Mucosa of descending colon (tissue), 3 donors: ENCODE measurements at regions not wholly inside any gene's neighbourhood (a gene's known extent, or its start where the extent isn't known, plus 50 kb on each side); places are given as distances from the start of the nearest gene placed in this dataset.

ENCODE experiments used
- ATAC-seq: fragments of 200-7000 bp; cut with Tn5 transposase; one replicate; pipeline ENCODE4 v1.9.1; 2020; ENCODE audit warnings: mild to moderate bottlenecking, moderate library complexity
- DNase-seq, 3 donors: peaks; one replicate each; pipeline ENCODE4 v3.0.0-alpha.2; 2020
- H3K36me3 ChIP-seq: fragments of 200-600 bp; one replicate; pipeline ENCODE4 v1.8.0; 2021; ENCODE audit warnings: low read depth, mild to moderate bottlenecking
- H3K4me1 ChIP-seq: fragments of 200-600 bp; one replicate; pipeline ENCODE4 v1.8.0; 2021; ENCODE audit warnings: low read depth, mild to moderate bottlenecking
- H3K4me3 ChIP-seq: fragments of 200-600 bp; one replicate; pipeline ENCODE4 v1.8.0; 2021; ENCODE audit warnings: mild to moderate bottlenecking
- H3K9me3 ChIP-seq: fragments of 200-600 bp; one replicate; pipeline ENCODE4 v1.8.0; 2021; ENCODE audit warnings: mild to moderate bottlenecking
- intact Hi-C, 2 donors: fragments of 100-400 bp; cut with DNase I in 1 of 2; cut with micrococcal nuclease in 1 of 2; formaldehyde crosslinking; loops; one replicate each; pipeline versions ENCODE4 v1.11.0 to v1.11.1; 2022; cut with DNase I, micrococcal nuclease
- TF ChIP-seq, protein P1 (sequence below): fragments of 200-600 bp; IDR thresholded peaks from one replicate; pipeline ENCODE4 v1.8.0; 2022; ENCODE audit warnings: antibody characterized with exemption, mild to moderate bottlenecking
- donor health status: DM: no; HTN: no; CAD: no; lungs with moderate emphysema.
- donor health status: DM: no; HTN: no; CAD: no.
- donor health status: DM: no; HTN: yes; CAD: no.

DNA sequence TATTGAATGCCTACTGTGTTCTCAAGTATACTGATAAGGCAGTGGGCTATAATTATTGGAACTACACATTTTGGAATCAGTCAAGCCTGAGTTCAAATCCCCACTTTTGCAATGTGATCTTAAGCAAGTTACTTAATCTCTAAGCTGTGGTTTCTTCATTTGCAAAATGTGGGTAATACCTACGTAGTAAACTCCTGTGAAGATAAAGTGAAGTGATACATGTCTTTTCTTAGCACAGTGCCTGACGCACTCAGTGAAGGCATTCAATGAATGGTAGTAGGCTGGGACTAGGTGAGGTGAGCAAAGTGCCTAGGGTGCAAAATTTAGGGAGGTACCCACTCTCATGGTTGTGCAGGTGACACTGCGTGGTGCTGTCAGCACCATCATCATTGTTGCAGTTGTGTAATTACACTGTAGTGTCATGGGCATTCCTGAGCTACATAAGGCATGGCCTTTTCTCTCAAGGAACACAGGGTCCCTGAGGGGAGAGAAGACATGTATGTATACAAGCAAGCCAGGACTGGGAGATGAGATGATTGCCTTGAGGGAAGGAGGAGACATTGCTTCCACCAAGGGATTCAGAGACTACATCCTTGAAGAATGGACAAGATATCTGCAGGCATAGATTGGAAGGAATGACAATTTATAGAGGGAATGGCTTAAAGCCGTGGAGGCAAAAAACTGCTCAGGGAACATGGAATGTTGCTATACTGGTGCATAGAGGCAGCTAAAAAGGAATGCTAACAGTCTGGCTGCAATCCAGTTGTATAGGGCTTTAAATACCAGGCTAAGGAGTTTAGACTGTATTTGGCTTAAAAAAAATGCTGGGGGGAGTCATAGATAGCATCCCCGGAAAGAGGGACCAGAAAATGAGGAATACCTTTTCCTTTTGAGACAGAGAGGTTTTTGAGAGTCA lies 129.2 kb upstream of the ARHGAP5 start:
- DNase-seq = no peak
- no peak overlapping the region for H3K4me3 ChIP-seq
- H3K9me3 ChIP-seq = no peaks in the 10 kb centered on the region
- intact Hi-C loops = loop anchor here in 1 of 2 donors (10.0 kb wide), 1 partner anchor 127 kb away; the partner anchor contains the start of gene ARHGAP5
- ATAC-seq = no peak
- peaks cover 23% of the 10 kb centered on the region for H3K4me1 ChIP-seq
- H3K36me3 ChIP-seq = no peaks in the 10 kb centered on the region
- TF ChIP-seq, protein P1, sequence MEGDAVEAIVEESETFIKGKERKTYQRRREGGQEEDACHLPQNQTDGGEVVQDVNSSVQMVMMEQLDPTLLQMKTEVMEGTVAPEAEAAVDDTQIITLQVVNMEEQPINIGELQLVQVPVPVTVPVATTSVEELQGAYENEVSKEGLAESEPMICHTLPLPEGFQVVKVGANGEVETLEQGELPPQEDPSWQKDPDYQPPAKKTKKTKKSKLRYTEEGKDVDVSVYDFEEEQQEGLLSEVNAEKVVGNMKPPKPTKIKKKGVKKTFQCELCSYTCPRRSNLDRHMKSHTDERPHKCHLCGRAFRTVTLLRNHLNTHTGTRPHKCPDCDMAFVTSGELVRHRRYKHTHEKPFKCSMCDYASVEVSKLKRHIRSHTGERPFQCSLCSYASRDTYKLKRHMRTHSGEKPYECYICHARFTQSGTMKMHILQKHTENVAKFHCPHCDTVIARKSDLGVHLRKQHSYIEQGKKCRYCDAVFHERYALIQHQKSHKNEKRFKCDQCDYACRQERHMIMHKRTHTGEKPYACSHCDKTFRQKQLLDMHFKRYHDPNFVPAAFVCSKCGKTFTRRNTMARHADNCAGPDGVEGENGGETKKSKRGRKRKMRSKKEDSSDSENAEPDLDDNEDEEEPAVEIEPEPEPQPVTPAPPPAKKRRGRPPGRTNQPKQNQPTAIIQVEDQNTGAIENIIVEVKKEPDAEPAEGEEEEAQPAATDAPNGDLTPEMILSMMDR = no peak

GRCh38 chr14:31949709-31950108 lies 127.4 kb upstream of the ARHGAP5 start:
- no peak overlapping the region for H3K4me3 ChIP-seq
- no peak for DNase-seq
- intact Hi-C loops = loop anchor here in 1 of 2 donors (10.0 kb wide), 1 partner anchor 125 kb away; the partner anchor contains the start of gene ARHGAP5
- TF ChIP-seq, protein P1 = no peak
- H3K9me3 ChIP-seq = no peaks in the 10 kb centered on the region
- H3K4me1 ChIP-seq = peaks cover 13% of the 10 kb centered on the region
- no peak for ATAC-seq
- no peaks in the 10 kb centered on the region for H3K36me3 ChIP-seq

DNA sequence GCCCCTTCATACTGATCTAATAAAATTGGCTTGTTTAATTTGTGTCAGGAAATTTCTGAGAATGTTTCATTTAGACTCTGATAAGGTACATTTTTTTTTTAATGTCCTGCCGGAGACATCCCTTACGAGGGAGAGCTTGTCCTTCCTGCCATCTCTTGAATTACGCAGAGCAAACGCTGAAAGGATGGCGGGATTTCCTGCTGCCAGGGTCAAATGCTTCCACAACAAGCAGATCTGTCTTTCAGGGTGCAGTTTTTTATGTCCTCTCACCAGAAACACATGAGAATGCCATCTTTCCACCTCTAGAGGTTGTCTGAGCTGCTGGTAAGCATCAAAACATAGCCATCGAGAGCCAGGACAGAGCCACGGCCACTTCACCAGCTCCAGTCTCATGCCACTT lies 126.8 kb upstream of the ARHGAP5 start:
- Histone ChIP-seq H3K9me3 (no peaks in the 10 kb centered on the region), H3K36me3 (no peaks in the 10 kb centered on the region), H3K4me3 (no peak overlapping the region), H3K4me1 (peaks cover 13% of the 10 kb centered on the region)
- no peak for DNase-seq
- TF ChIP-seq, protein P1 = no peak
- intact Hi-C loops = no loop called here
- no peak for ATAC-seq

DNA sequence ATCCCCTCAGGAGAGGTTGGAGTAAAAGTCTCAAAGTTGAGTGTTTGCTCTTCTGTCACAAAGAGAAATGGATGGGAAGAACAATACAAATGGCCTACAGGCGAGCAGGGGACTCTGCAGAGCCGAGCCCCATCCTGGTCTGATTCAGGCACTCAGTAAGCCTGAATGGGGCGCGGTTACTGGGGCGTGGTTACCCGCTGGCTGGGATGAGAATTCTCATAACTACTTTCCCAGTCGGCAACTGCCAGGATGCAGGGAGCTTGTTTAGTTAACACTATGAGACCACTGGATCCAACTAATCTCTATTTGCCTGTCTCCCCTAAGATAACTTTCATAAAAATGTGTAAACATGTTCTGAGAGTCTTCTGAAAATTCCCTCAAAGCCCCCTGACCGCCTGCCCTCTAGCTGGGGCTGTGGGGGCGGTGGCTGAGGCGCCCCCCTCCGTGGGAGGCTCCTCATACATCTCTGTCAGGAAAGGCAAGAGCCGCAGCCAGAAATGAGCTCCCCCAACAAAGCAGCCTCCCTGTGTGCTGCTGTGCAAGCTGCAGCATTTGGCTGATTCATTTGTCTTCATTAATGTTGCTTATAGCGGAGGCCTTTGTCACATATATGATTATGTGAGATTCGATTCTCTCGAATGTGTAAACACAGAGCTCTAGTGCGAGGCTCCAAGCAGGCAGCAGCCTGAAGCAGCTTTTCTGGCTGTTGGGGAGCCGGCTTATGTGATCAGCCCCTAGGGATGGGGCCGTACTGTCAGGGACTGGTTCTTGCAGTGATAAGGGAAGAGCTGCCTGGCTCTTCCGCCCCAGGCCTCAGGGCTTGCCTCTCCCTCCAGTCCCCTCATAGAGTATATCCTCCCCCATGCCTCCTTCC lies 126.1 kb upstream of the ARHGAP5 start:
- Histone ChIP-seq H3K36me3 (no peaks in the 10 kb centered on the region), H3K4me3 (no peak overlapping the region), H3K9me3 (no peaks in the 10 kb centered on the region), H3K4me1 (peaks cover 11% of the 10 kb centered on the region)
- intact Hi-C loops = no loop called here
- TF ChIP-seq, protein P1 = no peak
- ATAC-seq (peak; percentile 90), DNase-seq (peak; percentile 80 to 86 (median 85))

DNA sequence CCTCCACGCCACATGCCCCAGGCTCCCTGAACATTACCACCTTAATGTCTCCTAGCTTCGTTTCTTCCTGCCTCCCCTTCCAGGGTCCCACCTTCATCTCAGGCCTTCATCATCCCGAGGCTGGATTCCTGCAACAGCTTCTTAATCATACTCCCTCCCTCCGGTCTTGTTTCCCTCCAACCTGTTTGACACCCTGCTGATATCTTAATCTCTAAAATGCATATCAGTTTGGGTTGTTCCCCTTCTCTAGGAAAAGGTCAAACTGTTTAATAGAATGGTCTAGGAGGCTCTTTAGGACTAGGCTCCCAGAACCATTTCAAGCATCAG lies 125.5 kb upstream of the ARHGAP5 start:
- no peak for DNase-seq
- no peak overlapping the region for H3K4me3 ChIP-seq
- TF ChIP-seq, protein P1 = no peak
- no peaks in the 10 kb centered on the region for H3K9me3 ChIP-seq
- no peak for ATAC-seq
- H3K36me3 ChIP-seq = no peaks in the 10 kb centered on the region
- peaks cover 9% of the 10 kb centered on the region for H3K4me1 ChIP-seq
- intact Hi-C loops = no loop called here
